Sigmoid colon (tissue), 4 donors: ENCODE measurements at regions not wholly inside any gene's neighbourhood (a gene's known extent, or its start where the extent isn't known, plus 50 kb on each side); places are given as distances from the start of the nearest gene placed in this dataset.

Experiments used
- EP300 ChIP-seq, 4 donors: sonication (generic); formaldehyde crosslinking; IDR thresholded peaks; one replicate each; pipeline ENCODE4 v1.6.1; 2017; ENCODE audit warnings: antibody characterized with exemption in 4 of 4
- POLR2A ChIP-seq, 2 donors: fragments of 450-650 bp; IDR thresholded peaks; one replicate each; pipeline ENCODE4 v1.6.1; 2016; ENCODE audit warnings: antibody characterized with exemption in 2 of 2, mild to moderate bottlenecking in 2 of 2, moderate library complexity in 2 of 2
- POLR2AphosphoS5 ChIP-seq, 4 donors: sonication (generic); formaldehyde crosslinking; IDR thresholded peaks; one replicate each; pipeline ENCODE4 v1.6.1; 2017; ENCODE audit warnings: antibody characterized with exemption in 4 of 4
- TF ChIP-seq, protein P1 (sequence below), 4 experiments: fragments of 450-650 bp in 3 of 4; fragments of 200-600 bp in 1 of 4; IDR thresholded peaks; one replicate each; pipeline ENCODE4 v1.5.1; 2016 to 2019; ENCODE audit warnings: antibody characterized with exemption in 4 of 4, mild to moderate bottlenecking in 3 of 4, moderate library complexity in 2 of 4

GRCh38 chr2:118730405-118730804 is 117.0 kb downstream of the EN1 start:
- TF ChIP-seq POLR2A (IDR thresholded peaks at IDR 0.05) (no peak), POLR2AphosphoS5 (IDR thresholded peaks at IDR 0.05) (no peak), EP300 (IDR thresholded peaks at IDR 0.05) (no peak)
- TF ChIP-seq, protein P1, sequence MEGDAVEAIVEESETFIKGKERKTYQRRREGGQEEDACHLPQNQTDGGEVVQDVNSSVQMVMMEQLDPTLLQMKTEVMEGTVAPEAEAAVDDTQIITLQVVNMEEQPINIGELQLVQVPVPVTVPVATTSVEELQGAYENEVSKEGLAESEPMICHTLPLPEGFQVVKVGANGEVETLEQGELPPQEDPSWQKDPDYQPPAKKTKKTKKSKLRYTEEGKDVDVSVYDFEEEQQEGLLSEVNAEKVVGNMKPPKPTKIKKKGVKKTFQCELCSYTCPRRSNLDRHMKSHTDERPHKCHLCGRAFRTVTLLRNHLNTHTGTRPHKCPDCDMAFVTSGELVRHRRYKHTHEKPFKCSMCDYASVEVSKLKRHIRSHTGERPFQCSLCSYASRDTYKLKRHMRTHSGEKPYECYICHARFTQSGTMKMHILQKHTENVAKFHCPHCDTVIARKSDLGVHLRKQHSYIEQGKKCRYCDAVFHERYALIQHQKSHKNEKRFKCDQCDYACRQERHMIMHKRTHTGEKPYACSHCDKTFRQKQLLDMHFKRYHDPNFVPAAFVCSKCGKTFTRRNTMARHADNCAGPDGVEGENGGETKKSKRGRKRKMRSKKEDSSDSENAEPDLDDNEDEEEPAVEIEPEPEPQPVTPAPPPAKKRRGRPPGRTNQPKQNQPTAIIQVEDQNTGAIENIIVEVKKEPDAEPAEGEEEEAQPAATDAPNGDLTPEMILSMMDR (IDR thresholded peaks at IDR 0.05): no peak
